Ishikawa (cell line): ENCODE measurements at regions not wholly inside any gene's neighbourhood (a gene's known extent, or its start where the extent isn't known, plus 50 kb on each side); places are given as distances from the start of the nearest gene placed in this dataset.

ENCODE experiments used
- CEBPB ChIP-seq: IDR thresholded peaks from 2 replicates; pipeline ENCODE4 v1.6.1; 2012
- CREB1 ChIP-seq: IDR thresholded peaks from 2 replicates; pipeline ENCODE4 v1.6.1; 2012; ENCODE audit warnings: low read depth
- EGR1 ChIP-seq: IDR thresholded peaks from 2 replicates; pipeline ENCODE4 v1.6.1; 2012
- EP300 ChIP-seq: IDR thresholded peaks from 2 replicates; pipeline ENCODE4 v1.6.1; 2012; ENCODE audit warnings: borderline replicate concordance
- FOXM1 ChIP-seq: IDR thresholded peaks from 2 replicates; pipeline ENCODE4 v1.6.1; 2012; ENCODE audit warnings: low read depth, borderline replicate concordance
- NFIC ChIP-seq: IDR thresholded peaks from 2 replicates; pipeline ENCODE4 v1.6.1; 2012
- RAD21 ChIP-seq: IDR thresholded peaks from 2 replicates; pipeline ENCODE4 v1.6.1; 2012; ENCODE audit warnings: low read depth
- TAF1 ChIP-seq: IDR thresholded peaks from 2 replicates; pipeline ENCODE4 v1.6.1; 2012; ENCODE audit warnings: low read depth, mild to moderate bottlenecking
- TCF12 ChIP-seq: IDR thresholded peaks from 2 replicates; pipeline ENCODE4 v1.6.1; 2012; ENCODE audit warnings: low read depth
- TEAD4 ChIP-seq: IDR thresholded peaks from 2 replicates; pipeline ENCODE4 v1.6.1; 2012
- YY1 ChIP-seq: IDR thresholded peaks from 2 replicates; pipeline ENCODE4 v1.6.1; 2012; ENCODE audit warnings: low read depth
- ZBTB7A ChIP-seq: IDR thresholded peaks from 2 replicates; pipeline ENCODE4 v1.6.1; 2012; ENCODE audit warnings: low read depth
- TF ChIP-seq, protein P1 (sequence below): IDR thresholded peaks from 2 replicates; pipeline ENCODE4 v1.6.1; 2012
- TF ChIP-seq, protein P2 (sequence below): IDR thresholded peaks from 2 replicates; pipeline ENCODE4 v1.6.1; 2012; ENCODE audit warnings: low read depth, mild to moderate bottlenecking
- TF ChIP-seq, protein P3 (sequence below): IDR thresholded peaks from 2 replicates; pipeline ENCODE4 v1.6.1; 2012

DNA sequence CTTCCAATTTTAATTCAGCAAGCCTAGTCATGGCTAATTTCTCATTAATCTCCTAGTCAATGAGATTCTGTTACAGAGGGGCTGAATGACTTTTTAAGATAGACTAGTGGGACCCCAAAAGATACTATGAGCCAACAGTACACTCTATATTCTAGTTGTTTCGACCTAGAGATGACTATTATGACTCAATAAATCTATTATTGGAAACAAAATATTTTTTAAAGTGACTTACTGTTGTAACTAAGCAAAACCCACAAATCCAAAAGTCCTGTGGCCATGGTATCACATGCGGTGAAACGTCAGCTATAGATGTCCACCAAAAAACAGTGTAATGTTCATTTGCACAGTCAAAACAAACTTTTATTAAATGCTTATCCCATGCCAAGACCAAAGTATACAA lies 95.3 kb upstream of the ADO start:
- TF ChIP-seq TEAD4 = no peak
- TF ChIP-seq RAD21 = no peak
- no peak for TF ChIP-seq EP300
- TF ChIP-seq CREB1 = no peak
- TF ChIP-seq, protein P1, sequence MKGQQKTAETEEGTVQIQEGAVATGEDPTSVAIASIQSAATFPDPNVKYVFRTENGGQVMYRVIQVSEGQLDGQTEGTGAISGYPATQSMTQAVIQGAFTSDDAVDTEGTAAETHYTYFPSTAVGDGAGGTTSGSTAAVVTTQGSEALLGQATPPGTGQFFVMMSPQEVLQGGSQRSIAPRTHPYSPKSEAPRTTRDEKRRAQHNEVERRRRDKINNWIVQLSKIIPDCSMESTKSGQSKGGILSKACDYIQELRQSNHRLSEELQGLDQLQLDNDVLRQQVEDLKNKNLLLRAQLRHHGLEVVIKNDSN = no peak

DNA sequence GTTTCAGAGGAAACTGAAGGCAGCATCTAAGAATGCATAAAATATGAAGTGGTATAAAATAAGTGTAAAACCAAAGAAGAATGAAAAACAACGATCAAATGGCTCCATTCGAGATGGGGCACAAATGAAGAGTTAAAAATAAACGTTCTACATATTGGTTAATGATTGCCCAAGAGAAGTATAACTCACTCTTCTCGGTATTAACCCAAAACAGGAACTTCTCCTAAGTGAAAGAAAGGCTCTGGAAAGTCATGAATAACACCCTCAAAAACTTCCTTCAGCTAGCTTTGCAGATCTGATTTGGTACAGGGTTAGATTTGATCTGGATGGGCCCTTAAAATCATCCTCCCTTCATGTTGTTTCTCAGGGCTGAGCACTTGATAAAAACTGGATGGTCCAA lies 94.3 kb upstream of the ADO start:
- no peak for TF ChIP-seq CEBPB
- no peak for TF ChIP-seq ZBTB7A
- TF ChIP-seq, protein P2, sequence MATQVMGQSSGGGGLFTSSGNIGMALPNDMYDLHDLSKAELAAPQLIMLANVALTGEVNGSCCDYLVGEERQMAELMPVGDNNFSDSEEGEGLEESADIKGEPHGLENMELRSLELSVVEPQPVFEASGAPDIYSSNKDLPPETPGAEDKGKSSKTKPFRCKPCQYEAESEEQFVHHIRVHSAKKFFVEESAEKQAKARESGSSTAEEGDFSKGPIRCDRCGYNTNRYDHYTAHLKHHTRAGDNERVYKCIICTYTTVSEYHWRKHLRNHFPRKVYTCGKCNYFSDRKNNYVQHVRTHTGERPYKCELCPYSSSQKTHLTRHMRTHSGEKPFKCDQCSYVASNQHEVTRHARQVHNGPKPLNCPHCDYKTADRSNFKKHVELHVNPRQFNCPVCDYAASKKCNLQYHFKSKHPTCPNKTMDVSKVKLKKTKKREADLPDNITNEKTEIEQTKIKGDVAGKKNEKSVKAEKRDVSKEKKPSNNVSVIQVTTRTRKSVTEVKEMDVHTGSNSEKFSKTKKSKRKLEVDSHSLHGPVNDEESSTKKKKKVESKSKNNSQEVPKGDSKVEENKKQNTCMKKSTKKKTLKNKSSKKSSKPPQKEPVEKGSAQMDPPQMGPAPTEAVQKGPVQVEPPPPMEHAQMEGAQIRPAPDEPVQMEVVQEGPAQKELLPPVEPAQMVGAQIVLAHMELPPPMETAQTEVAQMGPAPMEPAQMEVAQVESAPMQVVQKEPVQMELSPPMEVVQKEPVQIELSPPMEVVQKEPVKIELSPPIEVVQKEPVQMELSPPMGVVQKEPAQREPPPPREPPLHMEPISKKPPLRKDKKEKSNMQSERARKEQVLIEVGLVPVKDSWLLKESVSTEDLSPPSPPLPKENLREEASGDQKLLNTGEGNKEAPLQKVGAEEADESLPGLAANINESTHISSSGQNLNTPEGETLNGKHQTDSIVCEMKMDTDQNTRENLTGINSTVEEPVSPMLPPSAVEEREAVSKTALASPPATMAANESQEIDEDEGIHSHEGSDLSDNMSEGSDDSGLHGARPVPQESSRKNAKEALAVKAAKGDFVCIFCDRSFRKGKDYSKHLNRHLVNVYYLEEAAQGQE = no peak
- no peak for TF ChIP-seq FOXM1
- TF ChIP-seq YY1 = no peak
- TF ChIP-seq, protein P3, sequence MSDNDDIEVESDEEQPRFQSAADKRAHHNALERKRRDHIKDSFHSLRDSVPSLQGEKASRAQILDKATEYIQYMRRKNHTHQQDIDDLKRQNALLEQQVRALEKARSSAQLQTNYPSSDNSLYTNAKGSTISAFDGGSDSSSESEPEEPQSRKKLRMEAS = no peak
- TF ChIP-seq TCF12 = no peak
- TF ChIP-seq EP300 = no peak
- no peak for TF ChIP-seq EGR1
- no peak for TF ChIP-seq TAF1
- no peak for TF ChIP-seq RAD21
- no peak for TF ChIP-seq CREB1
- no peak for TF ChIP-seq TEAD4
- no peak for TF ChIP-seq NFIC
- TF ChIP-seq, protein P1 = no peak

DNA sequence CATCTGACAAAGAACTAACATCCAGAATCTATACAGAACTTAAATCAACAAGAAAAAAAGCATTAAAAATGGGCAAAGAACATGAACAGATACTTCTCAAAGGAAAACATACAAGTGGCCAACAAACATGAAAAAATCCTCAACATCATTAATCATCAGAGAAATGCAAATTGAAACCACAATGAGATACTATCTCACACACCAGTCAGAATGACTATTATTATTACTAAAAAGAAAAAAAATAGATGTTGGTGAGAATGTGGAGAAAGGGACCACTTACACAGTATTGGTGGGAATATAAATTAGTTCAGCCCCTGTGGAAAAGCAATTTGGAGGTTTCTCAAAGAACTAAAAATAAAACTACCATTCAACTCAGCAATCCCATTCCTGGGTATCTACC lies 89.1 kb upstream of the ADO start:
- no peak for TF ChIP-seq RAD21

DNA sequence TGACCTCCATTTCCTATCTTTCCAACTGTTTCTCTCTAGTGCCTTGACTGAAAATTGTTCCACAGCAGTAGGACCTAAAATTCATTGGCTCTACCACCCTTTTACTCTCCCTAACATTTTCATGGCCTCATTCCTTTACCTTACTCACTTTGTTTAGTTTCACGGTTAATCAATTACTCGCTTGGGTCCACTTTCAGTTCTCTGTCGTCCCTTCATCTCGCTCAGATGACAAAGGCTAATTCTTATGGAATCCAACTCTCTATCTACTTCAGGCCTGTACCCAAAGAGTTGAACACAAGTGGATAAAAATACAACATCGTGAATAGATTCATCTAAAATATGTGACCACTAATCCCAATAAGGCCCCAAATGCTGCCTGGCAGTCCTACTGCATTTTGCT lies 85.9 kb upstream of the ADO start:
- TF ChIP-seq, protein P2 = no peak

DNA sequence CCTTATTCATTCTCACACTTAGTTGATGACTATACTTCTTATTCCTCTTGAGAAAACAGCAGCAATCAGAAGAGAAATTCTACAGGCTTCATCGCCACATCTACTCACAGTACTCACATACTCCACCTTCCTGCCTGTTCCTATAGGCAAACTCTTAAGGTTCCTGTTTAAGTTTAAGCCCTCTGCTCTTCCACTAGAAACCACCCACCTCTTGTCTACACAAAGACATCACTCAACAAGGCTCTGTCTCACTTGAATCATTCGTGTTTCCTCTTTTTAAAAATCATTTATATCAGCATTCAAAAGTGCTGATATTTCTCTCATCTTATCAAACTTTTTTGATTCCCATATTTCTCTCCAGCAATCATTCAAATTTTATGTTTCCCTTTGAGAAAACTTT lies 85.5 kb upstream of the ADO start:
- no peak for TF ChIP-seq EP300
- TF ChIP-seq, protein P1 = no peak
- TF ChIP-seq TEAD4 = no peak
- no peak for TF ChIP-seq FOXM1
- no peak for TF ChIP-seq TAF1
- TF ChIP-seq NFIC = no peak
- TF ChIP-seq TCF12 = no peak
- no peak for TF ChIP-seq RAD21
- TF ChIP-seq, protein P2 = no peak
- no peak for TF ChIP-seq CREB1
- TF ChIP-seq EGR1 = no peak
- no peak for TF ChIP-seq YY1
- TF ChIP-seq ZBTB7A = no peak
- TF ChIP-seq, protein P3 = no peak
- no peak for TF ChIP-seq CEBPB
